ENCODE measurements at regions not wholly inside any gene's neighbourhood (a gene's known extent, or its start where the extent isn't known, plus 50 kb on each side); places are given as distances from the start of the nearest gene placed in this dataset.

DNA sequence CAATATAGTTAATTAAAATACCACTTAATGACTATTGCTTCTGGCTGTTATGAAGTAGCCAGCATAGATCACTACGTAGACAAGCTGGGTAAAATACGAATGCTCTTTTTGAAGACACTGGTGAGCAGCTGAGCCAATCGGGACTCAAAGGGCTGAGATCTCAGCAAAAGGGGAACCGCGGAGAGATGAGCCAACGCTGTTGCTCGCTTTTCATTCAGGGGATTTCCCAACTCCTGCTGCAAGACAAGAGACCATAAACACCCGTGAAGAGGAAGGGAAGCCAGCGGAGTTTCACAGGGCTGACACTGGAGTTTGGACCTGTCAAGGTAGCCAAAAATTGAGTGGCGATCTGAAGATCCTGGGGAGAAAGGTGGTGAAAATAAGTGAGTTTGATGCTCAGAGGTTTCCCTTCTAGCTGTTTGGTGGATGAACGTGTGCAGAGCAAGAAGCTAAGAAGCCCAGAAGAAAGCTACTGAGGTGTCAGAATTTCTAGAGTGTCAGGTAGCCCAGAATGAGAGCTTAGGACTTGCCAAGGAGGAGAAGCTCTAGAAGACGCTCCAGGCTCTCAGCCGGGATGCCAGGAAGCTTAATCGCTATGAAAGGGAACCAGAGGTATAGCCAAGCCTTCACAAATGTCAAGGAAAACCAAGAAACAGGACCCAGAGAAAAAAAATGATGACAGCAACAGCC lies 79.6 kb upstream of the RNU6ATAC start:
- DNase-seq (ENCODE audit: low read depth), result no peak

- no peak for DNase-seq (ENCODE audit: low read depth)
These were observed 80.8 kb upstream of the RNU6ATAC start for GRCh38 chr9:134245179-134245578.

- DNase-seq (ENCODE audit: low read depth), result no peak
These were observed 78.2 kb upstream of the RXRA start for GRCh38 chr9:134247918-134248631.

DNA sequence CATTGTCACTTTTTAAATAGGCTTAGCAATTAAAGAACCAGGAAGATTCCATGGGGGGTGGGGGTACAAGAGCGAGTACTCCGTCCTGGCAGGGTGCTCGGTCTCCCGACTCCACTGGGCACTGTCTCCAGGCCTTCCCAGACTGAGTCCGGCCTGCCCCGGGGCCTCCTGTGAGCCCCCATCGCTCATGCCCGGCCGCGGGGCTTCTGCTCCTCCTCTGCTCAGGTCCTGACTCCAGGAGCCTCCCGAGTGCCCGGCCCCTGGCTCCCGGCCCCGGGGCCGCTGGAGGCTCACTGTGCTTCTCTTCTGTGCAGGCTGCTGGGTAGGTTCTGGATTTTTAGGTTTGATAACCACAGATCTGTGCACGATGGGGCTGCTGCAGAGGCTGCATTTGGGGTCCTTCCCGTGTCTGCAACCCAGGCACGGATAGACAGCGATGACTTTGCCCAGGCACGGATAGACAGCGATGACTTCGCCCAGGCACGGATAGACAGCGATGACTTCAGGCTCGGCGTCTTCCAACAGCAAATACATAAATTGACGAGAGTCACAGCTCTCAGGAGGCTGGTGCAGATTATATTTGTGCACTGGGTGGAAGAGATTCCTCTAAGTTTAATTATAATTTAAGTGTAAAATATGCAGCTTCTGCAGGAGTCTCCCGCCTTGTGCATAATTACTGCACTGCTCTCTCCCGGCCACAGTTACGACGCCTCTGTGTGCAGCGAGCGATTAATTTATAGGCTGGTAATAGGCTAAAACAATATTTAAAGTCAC lies 74.8 kb upstream of the RXRA start:
- DNase-seq (ENCODE audit: low read depth), result no peak

DNA sequence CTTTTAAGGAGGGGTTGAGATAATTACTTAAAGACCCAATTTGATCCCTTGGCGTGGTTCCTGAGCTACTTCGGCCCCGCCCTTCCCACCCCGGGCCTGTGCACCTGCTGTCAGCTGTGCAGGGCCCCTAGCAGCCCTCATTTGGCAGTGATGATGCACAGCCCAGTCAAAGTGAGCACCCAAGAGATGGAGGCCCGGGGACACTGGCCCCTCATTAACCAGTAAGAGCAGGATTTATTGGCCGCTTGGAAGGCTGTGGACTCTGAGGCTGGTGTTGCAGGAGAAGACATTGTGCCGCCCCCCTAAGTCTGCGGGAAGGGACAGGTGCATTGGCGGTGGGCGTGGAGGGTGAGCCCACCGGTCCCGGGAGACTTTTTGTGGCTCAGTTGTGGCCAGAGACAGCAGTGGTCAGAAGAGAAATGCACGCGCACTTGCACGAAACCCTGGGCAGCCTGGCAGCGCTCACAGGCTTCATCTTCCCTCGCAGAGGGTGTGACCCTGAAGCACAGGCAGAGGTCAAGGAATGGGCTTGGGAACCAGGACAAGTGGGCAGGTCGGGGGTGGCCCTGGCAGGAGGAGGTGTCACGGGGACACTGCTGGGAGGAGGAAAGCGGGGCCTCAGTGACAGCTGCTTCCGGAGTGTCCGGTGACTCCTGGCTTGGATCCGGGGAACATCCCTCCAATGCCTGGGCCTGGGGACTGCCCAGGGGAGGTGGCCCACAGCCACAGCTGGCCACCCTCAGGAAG lies 74.0 kb upstream of the RXRA start:
- peak; percentile 23 for DNase-seq (ENCODE audit: low read depth)

DNA sequence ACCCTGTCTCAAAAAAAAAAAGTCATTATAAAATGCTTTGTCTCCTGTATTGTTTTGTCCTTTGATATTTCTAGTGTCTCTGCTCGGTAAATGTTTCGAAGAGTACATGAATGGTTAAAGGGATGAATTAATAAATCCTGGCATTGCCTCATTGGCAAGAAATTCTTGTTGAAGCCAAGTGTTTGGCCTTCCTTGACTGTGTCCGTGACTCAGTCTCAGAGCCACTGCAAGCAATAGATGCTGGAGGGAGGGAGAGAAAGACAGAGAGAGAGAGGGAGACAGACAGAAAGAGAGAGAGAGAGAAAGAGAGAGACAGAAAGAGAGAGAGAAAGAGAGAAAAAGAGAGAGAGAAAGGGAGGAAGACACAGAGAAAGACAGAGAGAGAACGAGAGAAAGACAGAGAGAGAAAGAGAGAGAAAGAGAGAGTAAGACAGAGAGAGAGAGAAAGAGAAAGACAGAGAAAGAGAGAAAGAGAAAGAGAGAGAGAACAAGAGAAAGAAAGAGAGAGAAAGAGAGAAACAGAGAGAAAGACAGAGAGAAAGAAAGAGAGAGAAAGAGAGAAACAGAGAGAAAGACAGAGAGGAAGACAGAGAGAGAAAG lies 72.5 kb upstream of the RXRA start:
- peak; percentile 5 for DNase-seq (ENCODE audit: low read depth)

DNA sequence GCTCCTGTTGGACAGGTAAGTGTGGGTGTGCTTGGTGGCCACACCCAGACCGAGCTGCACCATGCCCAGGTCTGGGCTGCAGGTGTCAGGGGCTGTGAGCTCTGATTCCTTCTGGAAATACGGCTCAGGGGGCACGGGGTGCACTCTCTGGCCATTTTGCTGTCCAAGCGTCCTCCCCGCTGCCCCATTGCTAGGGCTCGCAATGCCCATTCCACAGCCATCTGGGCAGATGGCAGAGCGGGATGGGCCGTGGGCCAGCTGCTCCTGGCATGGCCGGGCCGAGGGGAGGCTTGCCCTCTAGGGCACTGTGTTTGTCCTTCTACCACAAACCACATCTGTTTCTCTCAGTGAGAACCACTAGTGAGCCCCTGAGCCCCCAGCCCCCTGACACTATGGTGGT lies 67.9 kb upstream of the RXRA start:
- DNase-seq (ENCODE audit: low read depth), result no peak

DNA sequence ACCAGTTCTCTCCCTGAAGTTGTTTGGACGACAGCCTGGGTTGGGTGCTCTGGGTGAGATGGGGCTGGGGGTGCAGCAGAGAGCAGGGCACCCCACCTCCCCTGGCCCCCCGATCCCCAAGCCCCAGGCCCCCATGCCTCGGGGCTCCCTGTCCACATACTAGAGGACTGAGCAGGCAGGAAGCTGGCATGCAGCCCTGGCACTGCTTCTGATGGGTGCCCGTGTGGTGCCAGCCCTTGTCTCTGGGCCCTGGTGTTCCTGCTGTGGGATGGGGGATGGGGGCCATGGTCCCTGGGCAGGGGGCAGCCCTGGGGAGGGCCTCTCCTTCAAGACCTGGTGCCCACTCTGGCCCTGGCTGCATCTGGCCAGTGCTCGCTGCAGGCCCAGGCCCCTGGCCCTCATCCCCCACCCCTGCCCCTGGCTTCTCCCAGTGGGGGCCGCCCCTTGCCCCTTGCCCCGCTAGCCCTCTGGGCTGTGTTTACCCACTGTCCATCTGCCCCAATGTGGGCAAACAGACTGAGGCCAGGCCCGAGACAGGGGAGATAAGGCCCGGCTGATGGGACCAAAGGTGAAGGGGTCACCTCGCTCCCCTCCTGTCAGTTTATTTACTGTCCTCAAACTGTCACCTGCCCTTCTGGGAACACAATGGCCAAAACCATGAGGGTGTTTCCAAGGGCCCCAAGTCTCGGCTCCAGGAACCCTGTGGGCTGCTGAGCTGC lies 67.3 kb upstream of the RXRA start:
- no peak for DNase-seq (ENCODE audit: low read depth)

GRCh38 chr9:134259708-134260107 lies 66.5 kb upstream of the RXRA start:
- no peak for DNase-seq (ENCODE audit: low read depth)

DNA sequence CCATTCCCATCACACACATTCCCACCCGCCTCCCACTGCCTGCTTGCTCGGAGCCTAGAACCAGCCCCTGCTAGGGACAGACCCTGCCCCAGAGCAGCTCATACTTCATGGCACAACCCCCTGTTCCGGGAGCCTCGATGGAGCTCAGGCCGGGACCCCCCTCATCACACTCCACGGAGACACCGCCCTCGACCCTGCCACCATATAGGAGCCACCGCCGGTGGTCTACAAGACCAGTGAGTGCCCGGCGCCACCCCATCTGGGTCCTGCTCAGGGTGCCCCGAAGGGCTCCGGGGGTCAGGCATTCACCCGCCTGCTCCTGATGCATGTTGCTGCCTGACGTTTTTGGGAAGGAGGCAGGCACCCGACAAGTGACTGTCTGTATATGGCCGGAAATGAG lies 65.5 kb upstream of the RXRA start:
- DNase-seq (ENCODE audit: low read depth), result no peak

DNA sequence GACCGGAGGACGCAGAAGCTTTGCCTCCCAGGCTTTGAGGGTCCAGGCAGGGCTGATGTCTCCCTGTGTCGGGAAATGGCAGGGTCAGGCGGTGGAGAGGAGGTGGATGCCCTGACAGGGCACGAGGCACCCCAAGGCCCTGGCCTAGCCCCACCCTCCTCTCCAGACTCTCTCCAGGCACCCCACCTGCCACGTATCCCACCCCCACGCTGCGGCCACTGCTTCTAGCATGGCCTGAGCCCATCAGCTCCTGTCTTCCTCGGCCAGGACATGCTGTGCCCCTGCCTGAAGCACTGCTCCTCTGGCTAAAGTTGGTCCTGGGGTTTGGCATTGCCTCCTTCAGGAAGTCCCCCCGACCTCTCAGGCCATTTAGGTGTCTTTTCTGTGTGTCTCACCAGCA lies 64.2 kb upstream of the RXRA start:
- DNase-seq (ENCODE audit: low read depth), result no peak

DNA sequence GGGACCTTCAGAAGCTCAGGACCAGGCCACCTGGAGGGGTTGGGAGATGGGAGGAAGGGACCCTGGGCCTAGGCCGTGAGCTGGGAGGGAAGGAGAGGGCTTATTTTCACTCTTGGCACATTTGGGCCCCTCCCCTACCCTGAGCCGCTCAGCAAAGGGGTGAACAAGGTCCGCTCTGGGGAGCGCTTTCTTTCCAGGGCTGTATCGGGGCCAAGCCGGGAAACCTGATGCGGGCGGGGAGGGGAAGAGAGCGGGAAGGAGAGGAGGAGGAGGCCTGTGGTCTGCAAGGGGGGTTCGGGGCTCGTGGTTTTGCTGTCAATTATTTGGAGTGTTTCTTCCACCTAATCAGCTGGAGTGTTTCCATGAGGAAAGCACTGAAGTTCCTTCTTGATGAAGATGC lies 62.7 kb upstream of the RXRA start:
- DNase-seq (ENCODE audit: low read depth), result no peak

GRCh38 chr9:134264169-134264568 lies 62.1 kb upstream of the RXRA start:
- DNase-seq (ENCODE audit: low read depth), result no peak

GRCh38 chr9:134265078-134265477 lies 61.2 kb upstream of the RXRA start:
- DNase-seq (ENCODE audit: low read depth), result no peak

- no peak for DNase-seq (ENCODE audit: low read depth)
These were observed 59.8 kb upstream of the RXRA start for GRCh38 chr9:134266418-134266817.

DNA sequence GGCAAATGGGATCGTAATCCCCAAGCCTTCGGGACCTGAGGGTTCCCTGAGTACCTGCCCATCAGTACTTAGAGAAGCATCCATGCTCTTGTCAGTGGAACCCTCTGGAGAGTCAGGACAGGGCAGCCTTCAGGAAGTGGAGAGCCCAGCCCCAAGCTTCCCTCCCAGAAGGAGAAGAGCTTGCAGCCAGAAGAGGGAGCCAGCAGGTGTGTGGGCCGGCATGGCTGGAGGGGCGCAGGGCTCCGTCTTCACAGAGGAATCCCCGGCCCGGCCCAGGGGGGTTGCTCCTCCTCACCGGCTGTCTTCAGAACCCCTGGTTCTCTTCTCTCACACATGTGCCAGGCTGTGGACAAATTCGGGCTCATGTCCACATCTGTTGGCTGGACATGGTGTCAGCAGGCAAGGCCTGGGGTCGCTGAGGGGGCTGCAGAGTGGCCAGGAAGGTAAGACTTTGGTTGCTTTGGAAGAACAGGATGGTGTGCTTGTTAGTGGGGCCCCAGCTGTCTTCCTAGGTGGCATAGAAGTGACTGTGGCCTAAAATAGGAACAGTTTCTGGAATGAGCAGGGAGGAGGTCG lies 58.9 kb upstream of the RXRA start:
- DNase-seq (ENCODE audit: low read depth), result no peak

DNA sequence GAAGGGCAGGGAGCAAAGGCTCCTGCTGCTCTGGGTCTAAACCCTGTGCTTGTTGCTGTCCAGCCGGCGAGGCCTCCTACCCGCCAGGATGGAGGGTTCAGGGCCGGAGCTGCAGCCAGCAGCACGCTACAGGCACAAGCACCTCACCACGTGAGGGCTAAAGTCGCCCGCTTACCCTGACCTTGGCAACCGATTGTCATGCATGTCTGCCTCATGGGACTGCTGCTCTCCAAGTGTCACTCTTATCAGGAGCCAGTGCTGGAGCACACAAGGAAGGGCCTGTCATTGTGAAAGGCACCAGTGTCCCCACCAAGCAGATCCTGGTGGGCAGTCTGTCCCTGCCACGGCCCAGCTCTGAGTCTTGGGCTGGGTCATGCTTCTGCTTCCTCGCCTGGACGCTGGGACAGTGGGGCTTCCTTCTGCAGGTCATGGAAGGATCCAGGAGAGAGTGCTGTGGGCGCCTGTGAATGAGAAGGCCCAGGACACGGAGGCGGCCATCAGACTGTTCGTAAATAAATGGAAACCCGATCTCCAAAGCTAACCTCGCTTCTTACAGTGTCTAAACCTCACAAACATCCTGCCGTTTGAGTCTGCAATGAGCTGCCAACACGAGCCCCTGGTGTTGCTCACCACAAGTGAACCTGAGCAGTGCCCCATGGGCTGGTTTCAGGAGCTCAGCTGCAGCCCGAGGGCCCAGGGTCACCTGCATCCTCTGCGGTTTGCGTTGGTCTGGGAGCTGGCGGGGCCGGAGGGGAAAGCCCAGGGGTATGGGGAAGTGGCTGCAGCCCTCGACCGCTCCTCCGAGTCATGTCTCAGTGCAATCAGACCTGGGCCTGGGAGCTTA lies 58.2 kb upstream of the RXRA start:
- no peak for DNase-seq (ENCODE audit: low read depth)

DNA sequence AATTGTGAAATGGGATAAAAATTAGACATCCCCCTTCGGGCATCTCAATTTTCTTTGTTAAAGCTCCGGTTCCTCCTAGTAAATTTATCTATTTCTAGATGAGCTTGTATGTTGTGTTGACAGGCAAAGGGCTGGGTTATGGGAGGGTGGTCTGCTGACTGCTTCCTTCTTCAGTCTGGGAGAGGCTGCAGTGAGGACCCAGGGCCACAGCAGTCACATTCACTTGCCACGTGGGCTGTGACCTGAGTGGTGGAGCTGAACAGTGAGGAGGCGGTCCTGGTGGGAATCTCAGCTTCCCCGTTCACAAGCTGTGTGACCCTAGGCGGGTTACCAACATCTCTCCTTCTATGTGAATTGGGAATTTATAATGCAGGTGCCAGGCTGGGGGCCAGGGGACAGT lies 57.5 kb upstream of the RXRA start:
- no peak for DNase-seq (ENCODE audit: low read depth)

Measured in LHCN-M2 (cell line).